ENCODE measurements at regions not wholly inside any gene's neighbourhood (a gene's known extent, or its start where the extent isn't known, plus 50 kb on each side); places are given as distances from the start of the nearest gene placed in this dataset.
"Not testable (repeated sequence)": the region's sequence is repeated elsewhere in the genome, so short reads cannot be mapped to it uniquely, and the experiment has no call there.

- Histone ChIP-seq H3K27me3 (ENCODE audit: control insufficient read depth in 1 of 2, insufficient read depth in 2 of 2, low read length in 2 of 2) (no peaks in the 10 kb centered on the region), H3K36me3 (ENCODE audit: insufficient read depth, low read length) (no peaks in the 10 kb centered on the region), H3K9me3 (ENCODE audit: low read length) (no peaks in the 10 kb centered on the region), H3K27ac (ENCODE audit: low read depth, low read length) (no peak overlapping the region), H3K4me3 (ENCODE audit: low read depth in 1 of 2, low read length in 2 of 2) (no peak overlapping the region), H3K9ac (ENCODE audit: low read length) (no peak overlapping the region), H3K4me1 (ENCODE audit: insufficient read depth, low read length) (no peaks in the 10 kb centered on the region)
Observed at GRCh38 chr15:29978411-29979382, 104.1 kb upstream of the GOLGA8J start.

GRCh38 chr15:29974056-29974455 is 108.7 kb upstream of the GOLGA8J start:
- not testable (repeated sequence) for H3K27ac ChIP-seq (ENCODE audit: low read depth, low read length); H3K4me1 ChIP-seq (ENCODE audit: insufficient read depth, low read length); H3K9ac ChIP-seq (ENCODE audit: low read length); H3K27me3 ChIP-seq (ENCODE audit: control insufficient read depth in 1 of 2, insufficient read depth in 2 of 2, low read length in 2 of 2); H3K36me3 ChIP-seq (ENCODE audit: insufficient read depth, low read length); H3K4me3 ChIP-seq (ENCODE audit: low read depth in 1 of 2, low read length in 2 of 2); H3K9me3 ChIP-seq (ENCODE audit: low read length)

GRCh38 chr15:29972051-29972450 is 110.7 kb upstream of the GOLGA8J start:
- Histone ChIP-seq H3K9me3 (ENCODE audit: low read length) (no peaks in the 10 kb centered on the region), H3K27ac (ENCODE audit: low read depth, low read length) (no peak overlapping the region), H3K9ac (ENCODE audit: low read length) (no peak overlapping the region), H3K36me3 (ENCODE audit: insufficient read depth, low read length) (no peaks in the 10 kb centered on the region), H3K27me3 (ENCODE audit: control insufficient read depth in 1 of 2, insufficient read depth in 2 of 2, low read length in 2 of 2) (peaks cover 7 to 14% of the 10 kb centered on the region in 2 donors), H3K4me1 (ENCODE audit: insufficient read depth, low read length) (no peaks in the 10 kb centered on the region), H3K4me3 (ENCODE audit: low read depth in 1 of 2, low read length in 2 of 2) (no peak overlapping the region)

- H3K4me3 ChIP-seq (ENCODE audit: low read depth in 1 of 2, low read length in 2 of 2): no peak overlapping the region
- H3K27me3 ChIP-seq (ENCODE audit: control insufficient read depth in 1 of 2, insufficient read depth in 2 of 2, low read length in 2 of 2): peaks cover 7 to 15% of the 10 kb centered on the region in 2 donors
- H3K9me3 ChIP-seq (ENCODE audit: low read length): no peaks in the 10 kb centered on the region
- no peaks in the 10 kb centered on the region for H3K36me3 ChIP-seq (ENCODE audit: insufficient read depth, low read length)
- no peak overlapping the region for H3K27ac ChIP-seq (ENCODE audit: low read depth, low read length)
- H3K9ac ChIP-seq (ENCODE audit: low read length): no peak overlapping the region
- no peaks in the 10 kb centered on the region for H3K4me1 ChIP-seq (ENCODE audit: insufficient read depth, low read length)
Observed at GRCh38 chr15:29970402-29970695, 112.4 kb upstream of the GOLGA8J start.

GRCh38 chr15:29969562-29970401 is 113.0 kb upstream of the GOLGA8J start:
- Histone ChIP-seq H3K4me3 (ENCODE audit: low read depth in 1 of 2, low read length in 2 of 2) (no peak overlapping the region), H3K27ac (ENCODE audit: low read depth, low read length) (no peak overlapping the region), H3K36me3 (ENCODE audit: insufficient read depth, low read length) (no peaks in the 10 kb centered on the region), H3K9ac (ENCODE audit: low read length) (no peak overlapping the region), H3K4me1 (ENCODE audit: insufficient read depth, low read length) (no peaks in the 10 kb centered on the region), H3K27me3 (ENCODE audit: control insufficient read depth in 1 of 2, insufficient read depth in 2 of 2, low read length in 2 of 2) (peaks cover 7 to 15% of the 10 kb centered on the region in 2 donors), H3K9me3 (ENCODE audit: low read length) (no peaks in the 10 kb centered on the region)

GRCh38 chr15:29968895-29969561 is 113.7 kb upstream of the GOLGA8J start:
- Histone ChIP-seq H3K9me3 (ENCODE audit: low read length) (no peaks in the 10 kb centered on the region), H3K4me1 (ENCODE audit: insufficient read depth, low read length) (no peaks in the 10 kb centered on the region), H3K4me3 (ENCODE audit: low read depth in 1 of 2, low read length in 2 of 2) (no peak overlapping the region), H3K9ac (ENCODE audit: low read length) (no peak overlapping the region), H3K36me3 (ENCODE audit: insufficient read depth, low read length) (no peaks in the 10 kb centered on the region), H3K27ac (ENCODE audit: low read depth, low read length) (no peak overlapping the region), H3K27me3 (ENCODE audit: control insufficient read depth in 1 of 2, insufficient read depth in 2 of 2, low read length in 2 of 2) (peaks cover 7 to 15% of the 10 kb centered on the region in 2 donors)

- no peak overlapping the region for H3K9ac ChIP-seq (ENCODE audit: low read length)
- H3K27ac ChIP-seq (ENCODE audit: low read depth, low read length): no peak overlapping the region
- H3K36me3 ChIP-seq (ENCODE audit: insufficient read depth, low read length): no peaks in the 10 kb centered on the region
- H3K4me3 ChIP-seq (ENCODE audit: low read depth in 1 of 2, low read length in 2 of 2): peak overlapping the region in 1 of 2 donors; percentile 12
- H3K27me3 ChIP-seq (ENCODE audit: control insufficient read depth in 1 of 2, insufficient read depth in 2 of 2, low read length in 2 of 2): peaks cover 7 to 15% of the 10 kb centered on the region in 2 donors
- H3K4me1 ChIP-seq (ENCODE audit: insufficient read depth, low read length): no peaks in the 10 kb centered on the region
- no peaks in the 10 kb centered on the region for H3K9me3 ChIP-seq (ENCODE audit: low read length)
Observed at GRCh38 chr15:29968099-29968894, 114.5 kb upstream of the GOLGA8J start.

GRCh38 chr15:29962407-29962806 is 120.3 kb upstream of the GOLGA8J start:
- Histone ChIP-seq H3K4me3 (ENCODE audit: low read depth in 1 of 2, low read length in 2 of 2) (no peak overlapping the region), H3K9ac (ENCODE audit: low read length) (no peak overlapping the region), H3K9me3 (ENCODE audit: low read length) (no peaks in the 10 kb centered on the region), H3K36me3 (ENCODE audit: insufficient read depth, low read length) (no peaks in the 10 kb centered on the region), H3K27ac (ENCODE audit: low read depth, low read length) (no peak overlapping the region), H3K4me1 (ENCODE audit: insufficient read depth, low read length) (no peaks in the 10 kb centered on the region), H3K27me3 (ENCODE audit: control insufficient read depth in 1 of 2, insufficient read depth in 2 of 2, low read length in 2 of 2) (peaks cover 0 to 4% of the 10 kb centered on the region in 2 donors)

GRCh38 chr15:29959384-29960137 is 123.2 kb upstream of the GOLGA8J start:
- no peak overlapping the region for H3K4me3 ChIP-seq (ENCODE audit: low read depth in 1 of 2, low read length in 2 of 2)
- no peak overlapping the region for H3K27ac ChIP-seq (ENCODE audit: low read depth, low read length)
- no peaks in the 10 kb centered on the region for H3K36me3 ChIP-seq (ENCODE audit: insufficient read depth, low read length)
- no peaks in the 10 kb centered on the region for H3K4me1 ChIP-seq (ENCODE audit: insufficient read depth, low read length)
- H3K9me3 ChIP-seq (ENCODE audit: low read length): no peaks in the 10 kb centered on the region
- no peak overlapping the region for H3K9ac ChIP-seq (ENCODE audit: low read length)
- H3K27me3 ChIP-seq (ENCODE audit: control insufficient read depth in 1 of 2, insufficient read depth in 2 of 2, low read length in 2 of 2): no peaks in the 10 kb centered on the region

GRCh38 chr15:29952225-29952624 is 130.0 kb upstream of the TJP1 start:
- Histone ChIP-seq H3K9ac (ENCODE audit: low read length) (no peak overlapping the region), H3K4me3 (ENCODE audit: low read depth in 1 of 2, low read length in 2 of 2) (no peak overlapping the region), H3K36me3 (ENCODE audit: insufficient read depth, low read length) (no peaks in the 10 kb centered on the region), H3K27ac (ENCODE audit: low read depth, low read length) (no peak overlapping the region), H3K9me3 (ENCODE audit: low read length) (no peaks in the 10 kb centered on the region), H3K4me1 (ENCODE audit: insufficient read depth, low read length) (no peaks in the 10 kb centered on the region), H3K27me3 (ENCODE audit: control insufficient read depth in 1 of 2, insufficient read depth in 2 of 2, low read length in 2 of 2) (no peaks in the 10 kb centered on the region)
